ENCODE measurements at regions not wholly inside any gene's neighbourhood (a gene's known extent, or its start where the extent isn't known, plus 50 kb on each side); places are given as distances from the start of the nearest gene placed in this dataset. TPM values are rescaled to one million over a fixed set of nuclear protein-coding genes. Genes with fewer than 3 reads are reported as not detected.

GRCh38 chr12:88413646-88414045 is 166.6 kb downstream of the KITLG start:
- DNase-seq (ENCODE audit: low read depth in 2 of 3, low spot score in 2 of 3): no peak

- DNase-seq (ENCODE audit: low read depth in 2 of 3, low spot score in 2 of 3): no peak
These were observed 164.1 kb downstream of the KITLG start for GRCh38 chr12:88416155-88416554.

GRCh38 chr12:88416786-88417185 is 163.5 kb downstream of the KITLG start:
- no peak for DNase-seq (ENCODE audit: low read depth in 2 of 3, low spot score in 2 of 3)

GRCh38 chr12:88417531-88417930 is 162.7 kb downstream of the KITLG start:
- no peak for DNase-seq (ENCODE audit: low read depth in 2 of 3, low spot score in 2 of 3)

- DNase-seq (ENCODE audit: low read depth in 2 of 3, low spot score in 2 of 3): no peak
These were observed 161.3 kb downstream of the KITLG start for GRCh38 chr12:88418856-88419497.

- no peak for DNase-seq (ENCODE audit: low read depth in 2 of 3, low spot score in 2 of 3)
These were observed 160.5 kb downstream of the KITLG start for GRCh38 chr12:88419794-88420193.

GRCh38 chr12:88420457-88420856 is 159.8 kb downstream of the KITLG start:
- DNase-seq (ENCODE audit: low read depth in 2 of 3, low spot score in 2 of 3): no peak

- no peak for DNase-seq (ENCODE audit: low read depth in 2 of 3, low spot score in 2 of 3)
These were observed 155.2 kb downstream of the KITLG start for GRCh38 chr12:88424791-88425730.

- peak in 1 of 3 donors; percentile 13 for DNase-seq (ENCODE audit: low read depth in 2 of 3, low spot score in 2 of 3)
These were observed 151.9 kb downstream of the KITLG start for GRCh38 chr12:88428350-88428749.

GRCh38 chr12:88431246-88431645 is 149.0 kb downstream of the KITLG start:
- no peak for DNase-seq (ENCODE audit: low read depth in 2 of 3, low spot score in 2 of 3)

GRCh38 chr12:88432531-88433490 is 147.5 kb downstream of the KITLG start:
- DNase-seq (ENCODE audit: low read depth in 2 of 3, low spot score in 2 of 3): no peak

GRCh38 chr12:88433997-88434703 is 146.1 kb downstream of the KITLG start:
- peak in 2 of 3 donors; percentile 85 to 90 for DNase-seq (ENCODE audit: low read depth in 2 of 3, low spot score in 2 of 3)

- DNase-seq (ENCODE audit: low read depth in 2 of 3, low spot score in 2 of 3): no peak
These were observed 144.8 kb downstream of the KITLG start for GRCh38 chr12:88435334-88436076.

GRCh38 chr12:88437226-88437625 is 143.0 kb downstream of the KITLG start:
- DNase-seq (ENCODE audit: low read depth in 2 of 3, low spot score in 2 of 3): no peak

Small RNAs in the stretch of these regions (small RNA-seq; reads per million reads assigned to genes)
- not detected for gene RF00019
